Activated naive CD4-positive, alpha-beta T cell treated with anti-CD3 and anti-CD28 coated beads, Interleukin-2, amount 50 U/mL, for 16 hours (primary cell): ENCODE measurements at regions not wholly inside any gene's neighbourhood (a gene's known extent, or its start where the extent isn't known, plus 50 kb on each side); places are given as distances from the start of the nearest gene placed in this dataset.
"Not testable (repeated sequence)": the region's sequence is repeated elsewhere in the genome, so short reads cannot be mapped to it uniquely, and the experiment has no call there.

Experiments
- DNase-seq: peaks from one replicate; pipeline ENCODE4 v3.0.0-alpha.2; 2020

- DNase-seq, result no peak
These were observed 255.6 kb upstream of the C9orf72 start for GRCh38 chr9:27828908-27829307.

- DNase-seq, result no peak
These were observed 256.3 kb upstream of the C9orf72 start for GRCh38 chr9:27829621-27830020.

GRCh38 chr9:27832108-27832507 lies 258.8 kb upstream of the C9orf72 start:
- DNase-seq, result not testable (repeated sequence)

GRCh38 chr9:27835286-27835685 lies 262.0 kb upstream of the C9orf72 start:
- no peak for DNase-seq

GRCh38 chr9:27835746-27836145 lies 262.5 kb upstream of the C9orf72 start:
- no peak for DNase-seq

GRCh38 chr9:27836661-27837401 lies 263.6 kb upstream of the C9orf72 start:
- DNase-seq, result no peak

- no peak for DNase-seq
These were observed 265.6 kb upstream of the C9orf72 start for GRCh38 chr9:27838876-27839275.

- not testable (repeated sequence) for DNase-seq
These were observed 266.5 kb upstream of the C9orf72 start for GRCh38 chr9:27839767-27840166.

- no peak for DNase-seq
These were observed 271.5 kb upstream of the C9orf72 start for GRCh38 chr9:27844797-27845196.

GRCh38 chr9:27847380-27847779 lies 274.1 kb upstream of the C9orf72 start:
- no peak for DNase-seq

GRCh38 chr9:27847818-27848217 lies 274.5 kb upstream of the C9orf72 start:
- DNase-seq, result no peak

- no peak for DNase-seq
These were observed 275.0 kb upstream of the C9orf72 start for GRCh38 chr9:27848315-27848714.

GRCh38 chr9:27851858-27852257 lies 278.6 kb upstream of the C9orf72 start:
- no peak for DNase-seq

GRCh38 chr9:27853529-27853928 lies 280.2 kb upstream of the C9orf72 start:
- no peak for DNase-seq

GRCh38 chr9:27856054-27856453 lies 282.8 kb upstream of the C9orf72 start:
- no peak for DNase-seq

- no peak for DNase-seq
These were observed 283.5 kb upstream of the C9orf72 start for GRCh38 chr9:27856748-27857147.

GRCh38 chr9:27861887-27862286 lies 288.6 kb upstream of the C9orf72 start:
- DNase-seq, result no peak

- DNase-seq, result no peak
These were observed 291.6 kb upstream of the C9orf72 start for GRCh38 chr9:27864644-27865438.

- DNase-seq, result no peak
These were observed 293.5 kb upstream of the C9orf72 start for GRCh38 chr9:27866741-27867140.

GRCh38 chr9:27870404-27870803 lies 297.1 kb upstream of the C9orf72 start:
- DNase-seq, result no peak

- DNase-seq, result no peak
These were observed 306.9 kb upstream of the C9orf72 start for GRCh38 chr9:27880156-27880555.

- DNase-seq, result no peak
These were observed 307.4 kb upstream of the C9orf72 start for GRCh38 chr9:27880635-27881034.

- DNase-seq, result peak; percentile 26
These were observed 315.5 kb upstream of the C9orf72 start for GRCh38 chr9:27888661-27889295.

- no peak for DNase-seq
These were observed 351.2 kb upstream of the C9orf72 start for GRCh38 chr9:27924502-27924901.
